ENCODE measurements at regions not wholly inside any gene's neighbourhood (a gene's known extent, or its start where the extent isn't known, plus 50 kb on each side); places are given as distances from the start of the nearest gene placed in this dataset.
A peak's percentile ranks its signal among the peaks of the same experiment; 100 is the strongest.

DNA sequence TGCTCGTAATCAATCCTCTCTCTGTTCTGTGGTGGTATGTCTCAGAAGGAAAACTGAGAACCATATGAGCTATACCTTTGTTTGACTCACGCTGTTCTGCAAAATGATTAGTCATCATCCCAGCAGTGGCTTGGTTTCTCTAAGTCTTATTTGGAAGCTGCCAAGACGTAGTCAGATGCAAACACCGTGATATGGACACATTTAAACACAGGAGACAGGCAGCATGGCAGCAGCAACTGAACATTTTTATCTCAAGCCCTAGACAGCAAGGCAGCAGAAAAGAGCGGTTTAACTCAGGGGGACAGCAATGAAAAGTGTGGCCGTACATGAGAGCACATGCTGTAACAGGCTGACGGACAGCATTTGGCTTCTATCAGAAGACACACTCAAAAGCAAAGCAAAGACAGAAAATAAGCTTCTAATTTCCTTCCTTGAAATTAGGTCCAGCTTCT is 1295.1 kb downstream of the EPHA7 start:
- no peak overlapping the region for H3K4me3 ChIP-seq (ENCODE audit: low read depth in 1 of 3, low read length in 3 of 3)
- 70% methylated on average over 7 of the region's 7 CpGs for WGBS
- no peak overlapping the region for H3K9ac ChIP-seq (ENCODE audit: low read depth in 1 of 2, low read length in 2 of 2)
- H3K4me1 ChIP-seq (ENCODE audit: control insufficient read depth in 4 of 4, insufficient read depth in 4 of 4, low read length in 3 of 4): no peaks in the 10 kb centered on the region
- TF ChIP-seq SP1 (IDR thresholded peaks at IDR 0.05) (no peak), HNF4A (conservative IDR thresholded peaks at IDR 0.05) (no peak), ZBTB33 (IDR thresholded peaks at IDR 0.05) (no peak), EGR1 (IDR thresholded peaks at IDR 0.05; ENCODE audit: low read depth in 2 of 2) (no peak), JUND (IDR thresholded peaks at IDR 0.05) (no peak), FOXA2 (IDR thresholded peaks at IDR 0.05) (no peak), CTCF (IDR thresholded peaks at IDR 0.05; ENCODE audit: low read depth, low read length, missing input control) (no peak), HNF4G (IDR thresholded peaks at IDR 0.05) (no peak), NR2F2 (IDR thresholded peaks at IDR 0.05) (no peak), TAF1 (conservative IDR thresholded peaks at IDR 0.05) (no peak), ATF3 (IDR thresholded peaks at IDR 0.05) (no peak), REST (IDR thresholded peaks at IDR 0.05) (no peak), RAD21 (IDR thresholded peaks at IDR 0.05) (no peak), GABPA (IDR thresholded peaks at IDR 0.05 in 1 of 2, conservative IDR thresholded peaks at IDR 0.05 in 1 of 2) (no peak), FOXA1 (IDR thresholded peaks at IDR 0.05) (no peak), RXRA (IDR thresholded peaks at IDR 0.05) (no peak)
- TF ChIP-seq, protein P1, sequence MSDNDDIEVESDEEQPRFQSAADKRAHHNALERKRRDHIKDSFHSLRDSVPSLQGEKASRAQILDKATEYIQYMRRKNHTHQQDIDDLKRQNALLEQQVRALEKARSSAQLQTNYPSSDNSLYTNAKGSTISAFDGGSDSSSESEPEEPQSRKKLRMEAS (IDR thresholded peaks at IDR 0.05): no peak
- H3K36me3 ChIP-seq (ENCODE audit: control insufficient read depth in 4 of 4, insufficient read depth in 3 of 4, low read depth in 1 of 4, low read length in 3 of 4): no peaks in the 10 kb centered on the region
- H3K27me3 ChIP-seq (ENCODE audit: control insufficient read depth in 4 of 4, insufficient read depth in 4 of 4, low read length in 3 of 4): no peaks in the 10 kb centered on the region
- no peak overlapping the region for H3K27ac ChIP-seq (ENCODE audit: low read depth in 1 of 2, low read length in 2 of 2)
- no peaks in the 10 kb centered on the region for H3K9me3 ChIP-seq (ENCODE audit: control insufficient read depth in 4 of 4, low read length in 3 of 4)
- no peak for DNase-seq (ENCODE audit: low spot score)

DNA sequence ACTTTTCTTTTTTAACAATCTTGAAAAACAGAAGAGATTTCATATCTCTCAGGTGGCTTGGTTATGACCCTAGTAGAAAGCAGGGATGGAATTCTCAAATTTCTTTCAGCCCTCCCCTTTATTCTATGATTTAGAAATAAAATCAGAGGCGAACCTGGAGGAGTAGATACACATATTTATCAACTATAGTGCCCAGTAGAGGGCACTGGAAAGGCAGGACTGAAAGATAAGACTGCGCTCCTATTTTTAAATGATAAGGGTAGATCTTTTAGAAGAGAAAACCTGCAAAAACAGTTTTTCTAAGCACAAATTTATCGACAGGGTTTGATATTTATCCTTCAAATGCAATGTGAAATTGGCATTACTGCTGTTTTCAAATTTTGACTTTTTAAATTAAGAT is 1296.6 kb downstream of the EPHA7 start:
- no peak for DNase-seq (ENCODE audit: low spot score)
- H3K27ac ChIP-seq (ENCODE audit: low read depth in 1 of 2, low read length in 2 of 2): no peak overlapping the region
- TF ChIP-seq SP1 (IDR thresholded peaks at IDR 0.05): no peak
- no peak for TF ChIP-seq JUND (IDR thresholded peaks at IDR 0.05)
- peak in 1 of 2 donors; percentile 45 for TF ChIP-seq RAD21 (IDR thresholded peaks at IDR 0.05)
- no peak for TF ChIP-seq FOXA2 (IDR thresholded peaks at IDR 0.05)
- TF ChIP-seq FOXA1 (IDR thresholded peaks at IDR 0.05): no peak
- TF ChIP-seq, protein P1 (IDR thresholded peaks at IDR 0.05): no peak
- no peak for TF ChIP-seq HNF4G (IDR thresholded peaks at IDR 0.05)
- TF ChIP-seq CTCF (IDR thresholded peaks at IDR 0.05; ENCODE audit: low read depth, low read length, missing input control): no peak
- H3K9ac ChIP-seq (ENCODE audit: low read depth in 1 of 2, low read length in 2 of 2): no peak overlapping the region
- no peaks in the 10 kb centered on the region for H3K27me3 ChIP-seq (ENCODE audit: control insufficient read depth in 4 of 4, insufficient read depth in 4 of 4, low read length in 3 of 4)
- no peak overlapping the region for H3K4me3 ChIP-seq (ENCODE audit: low read depth in 1 of 3, low read length in 3 of 3)
- H3K9me3 ChIP-seq (ENCODE audit: control insufficient read depth in 4 of 4, low read length in 3 of 4): no peaks in the 10 kb centered on the region
- H3K4me1 ChIP-seq (ENCODE audit: control insufficient read depth in 4 of 4, insufficient read depth in 4 of 4, low read length in 3 of 4): no peaks in the 10 kb centered on the region
- no peaks in the 10 kb centered on the region for H3K36me3 ChIP-seq (ENCODE audit: control insufficient read depth in 4 of 4, insufficient read depth in 3 of 4, low read depth in 1 of 4, low read length in 3 of 4)
- WGBS: 40% methylated on average over 3 of the region's 3 CpGs

Data from liver (tissue), 8 donors.